ENCODE measurements at regions not wholly inside any gene's neighbourhood (a gene's known extent, or its start where the extent isn't known, plus 50 kb on each side); places are given as distances from the start of the nearest gene placed in this dataset.

- TF ChIP-seq CTCF (IDR thresholded peaks at IDR 0.05) = no peak
- TF ChIP-seq POLR2A (IDR thresholded peaks at IDR 0.05) = no peak
These were observed 368.0 kb downstream of the MFSD1 start for GRCh38 chr3:159169828-159170227.

All from adrenal gland (tissue), 5 donors.